SK-N-SH treated with all-trans-retinoic acid at 6 μM for 48 hours (cell line): ENCODE measurements at regions not wholly inside any gene's neighbourhood (a gene's known extent, or its start where the extent isn't known, plus 50 kb on each side); places are given as distances from the start of the nearest gene placed in this dataset.

Experiments
- ATAC-seq: fragments of 200-7000 bp; cut with Tn5 transposase; 3 replicates; pipeline ENCODE4 v1.9.1; 2020; ENCODE audit warnings: mild to moderate bottlenecking, moderate library complexity
- ARNTL ChIP-seq: fragments of 450-650 bp; formaldehyde crosslinking; IDR thresholded peaks from 2 replicates; pipeline ENCODE4 v1.5.0; 2020; ENCODE audit warnings: low read depth, mild to moderate bottlenecking, moderate library complexity, borderline replicate concordance
- BACH2 ChIP-seq: fragments of 250-450 bp; sonication (Bioruptor Pico); IDR thresholded peaks from 2 replicates; pipeline ENCODE4 v1.9.0; 2021; ENCODE audit warnings: mild to moderate bottlenecking, borderline replicate concordance
- CREB5 ChIP-seq: fragments of 250-450 bp; sonication (Bioruptor Pico); IDR thresholded peaks from 2 replicates; pipeline ENCODE4 v1.5.1; 2020; ENCODE audit warnings: low read depth, mild to moderate bottlenecking, moderate library complexity
- CSDC2 ChIP-seq: fragments of 250-450 bp; sonication (Bioruptor Pico); IDR thresholded peaks from 2 replicates; pipeline ENCODE4 v1.5.0; 2020; ENCODE audit warnings: mild to moderate bottlenecking, moderate library complexity
- CSRNP3 ChIP-seq: fragments of 250-450 bp; sonication (Bioruptor Pico); IDR thresholded peaks from 2 replicates; pipeline ENCODE4 v1.5.1; 2021; ENCODE audit warnings: mild to moderate bottlenecking, moderate library complexity
- ESRRG ChIP-seq: fragments of 250-450 bp; sonication (Bioruptor Pico); IDR thresholded peaks from 2 replicates; pipeline ENCODE4 v1.6.1; 2021; ENCODE audit warnings: mild to moderate bottlenecking
- GLIS3 ChIP-seq: fragments of 250-450 bp; sonication (Bioruptor Pico); IDR thresholded peaks from 2 replicates; pipeline ENCODE4 v1.5.0; 2020; ENCODE audit warnings: mild to moderate bottlenecking, moderate library complexity
- ISL1 ChIP-seq: fragments of 250-450 bp; sonication (Bioruptor Pico); IDR thresholded peaks from 2 replicates; pipeline ENCODE4 v2.1.2; 2022; ENCODE audit warnings: mild to moderate bottlenecking, moderate library complexity
- OSR1 ChIP-seq: fragments of 250-450 bp; sonication (Bioruptor Pico); IDR thresholded peaks from 2 replicates; pipeline ENCODE4 v1.8.0; 2022; ENCODE audit warnings: moderate library complexity, mild to moderate bottlenecking, inconsistent platforms
- PATZ1 ChIP-seq: fragments of 250-450 bp; sonication (Bioruptor Pico); IDR thresholded peaks from 2 replicates; pipeline ENCODE4 v1.8.0; 2020; ENCODE audit warnings: mild to moderate bottlenecking, moderate library complexity, borderline replicate concordance
- POU6F1 ChIP-seq: fragments of 250-450 bp; sonication (Bioruptor Pico); IDR thresholded peaks from 2 replicates; pipeline ENCODE4 v1.8.0; 2021; ENCODE audit warnings: low read depth, mild to moderate bottlenecking, moderate library complexity, borderline replicate concordance
- RARB ChIP-seq: fragments of 250-450 bp; sonication (Bioruptor Pico); IDR thresholded peaks from 2 replicates; pipeline ENCODE4 v1.8.0; 2021; ENCODE audit warnings: mild to moderate bottlenecking, moderate library complexity
- SNAI2 ChIP-seq: fragments of 250-450 bp; sonication (Bioruptor Pico); IDR thresholded peaks from 2 replicates; pipeline ENCODE4 v1.5.0; 2020; ENCODE audit warnings: mild to moderate bottlenecking, moderate library complexity
- TCF4 ChIP-seq: fragments of 250-450 bp; sonication (Bioruptor Pico); IDR thresholded peaks from 2 replicates; pipeline ENCODE4 v1.8.0; 2021; ENCODE audit warnings: mild to moderate bottlenecking, moderate library complexity, borderline replicate concordance
- TOX ChIP-seq: fragments of 250-450 bp; sonication (Bioruptor Pico); IDR thresholded peaks from 2 replicates; pipeline ENCODE4 v1.8.0; 2021; ENCODE audit warnings: mild to moderate bottlenecking, moderate library complexity, borderline replicate concordance
- TSHZ2 ChIP-seq: fragments of 250-450 bp; sonication (Bioruptor Pico); IDR thresholded peaks from 2 replicates; pipeline ENCODE4 v1.5.0; 2020; ENCODE audit warnings: mild to moderate bottlenecking, moderate library complexity
- ZC3H10 ChIP-seq: fragments of 250-450 bp; sonication (Bioruptor Pico); IDR thresholded peaks from 2 replicates; pipeline ENCODE4 v1.5.1; 2021; ENCODE audit warnings: mild to moderate bottlenecking, moderate library complexity
- ZFP3 ChIP-seq: fragments of 250-450 bp; sonication (Bioruptor Pico); IDR thresholded peaks from 2 replicates; pipeline ENCODE4 v1.5.0; 2020; ENCODE audit warnings: mild to moderate bottlenecking, moderate library complexity
- ZFP30 ChIP-seq: fragments of 450-650 bp; formaldehyde crosslinking; IDR thresholded peaks from 2 replicates; pipeline ENCODE4 v1.5.0; 2022; ENCODE audit warnings: mild to moderate bottlenecking, moderate library complexity
- ZNF565 ChIP-seq: fragments of 450-650 bp; formaldehyde crosslinking; conservative IDR thresholded peaks from 2 replicates; pipeline ENCODE4 v1.5.0; 2020; ENCODE audit warnings: low read depth, mild to moderate bottlenecking, moderate library complexity
- ZNF70 ChIP-seq: fragments of 450-650 bp; formaldehyde crosslinking; IDR thresholded peaks from 2 replicates; pipeline ENCODE4 v1.5.0; 2020; ENCODE audit warnings: mild to moderate bottlenecking, moderate library complexity
- ZNF8 ChIP-seq: fragments of 450-650 bp; formaldehyde crosslinking; IDR thresholded peaks from 2 replicates; pipeline ENCODE4 v1.5.0; 2020; ENCODE audit warnings: mild to moderate bottlenecking, moderate library complexity

- no peak for TF ChIP-seq ISL1
- no peak for TF ChIP-seq ZNF70 (CRISPR knock-in tag)
- no peak for TF ChIP-seq GLIS3
- TF ChIP-seq CREB5: no peak
- no peak for TF ChIP-seq ESRRG
- TF ChIP-seq CSDC2: no peak
- TF ChIP-seq POU6F1 (CRISPR knock-in tag): no peak
- no peak for TF ChIP-seq PATZ1 (CRISPR knock-in tag)
- no peak for TF ChIP-seq ZFP3 (CRISPR knock-in tag)
- no peak for TF ChIP-seq ZNF8
- no peak for TF ChIP-seq TCF4 (CRISPR knock-in tag)
- TF ChIP-seq ARNTL (CRISPR knock-in tag): no peak
- no peak for TF ChIP-seq ZNF565 (CRISPR knock-in tag)
- TF ChIP-seq CSRNP3 (CRISPR knock-in tag): no peak
- no peak for TF ChIP-seq ZFP30 (CRISPR knock-in tag)
- no peak for TF ChIP-seq SNAI2
- TF ChIP-seq ZC3H10 (CRISPR knock-in tag): no peak
- ATAC-seq: no peak
Measured at GRCh38 chr2:200129721-200130462, 174.5 kb downstream of the MAIP1 start.

- no peak for TF ChIP-seq POU6F1 (CRISPR knock-in tag)
- no peak for ATAC-seq
Measured at GRCh38 chr2:200130762-200131166, 175.4 kb downstream of the MAIP1 start.

- no peak for ATAC-seq
- TF ChIP-seq GLIS3 (no peak), TOX (CRISPR knock-in tag) (no peak), SNAI2 (no peak), RARB (CRISPR knock-in tag) (no peak), ZFP3 (CRISPR knock-in tag) (no peak), ZNF8 (no peak), POU6F1 (CRISPR knock-in tag) (no peak), TSHZ2 (CRISPR knock-in tag) (no peak), PATZ1 (CRISPR knock-in tag) (no peak), BACH2 (CRISPR knock-in tag) (no peak), CSDC2 (no peak), ZC3H10 (CRISPR knock-in tag) (no peak), OSR1 (CRISPR knock-in tag) (no peak)
Measured at GRCh38 chr2:200131307-200131706, 175.2 kb upstream of the SPATS2L start.
